ENCODE measurements at regions not wholly inside any gene's neighbourhood (a gene's known extent, or its start where the extent isn't known, plus 50 kb on each side); places are given as distances from the start of the nearest gene placed in this dataset.

DNA sequence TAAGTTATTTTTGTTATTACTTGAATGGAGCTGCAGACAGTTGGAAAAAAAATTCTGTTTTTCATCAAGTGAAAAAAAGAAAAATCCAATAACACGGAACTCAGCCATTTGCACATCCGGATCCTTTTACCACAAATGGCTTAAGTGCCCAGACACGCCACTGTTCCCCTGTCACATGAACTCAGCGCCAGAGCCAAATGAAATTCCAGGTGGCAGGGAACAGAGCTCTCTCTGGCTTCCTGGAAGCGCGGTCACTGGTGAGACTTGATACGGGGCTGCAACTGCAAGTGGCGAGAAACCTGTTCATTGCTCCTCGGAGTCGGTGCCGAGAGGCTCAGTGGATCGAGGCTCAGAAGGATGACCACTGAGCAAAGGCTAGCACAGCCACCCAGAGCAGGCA, 60.8 kb upstream of the NPTX2 start:
- H2AFZ ChIP-seq (ENCODE audit: low read length): no peak overlapping the region
- DNase-seq (ENCODE audit: low read depth in 2 of 2): no peak
- no peaks in the 10 kb centered on the region for H3K79me2 ChIP-seq (ENCODE audit: control insufficient read depth, insufficient read depth, low read length)
- no peak overlapping the region for H3K4me3 ChIP-seq (replicated peaks in 1 of 4; ENCODE audit: control extremely low read depth in 1 of 4, insufficient read depth in 1 of 4, low read depth in 3 of 4, low read length in 4 of 4)
- H3K4me2 ChIP-seq (ENCODE audit: extremely low read depth, insufficient read depth, low read length): no peak overlapping the region
- TF ChIP-seq EZH2 (IDR thresholded peaks at IDR 0.05; ENCODE audit: low read length, missing control alignments): no peak
- TF ChIP-seq, protein P1, sequence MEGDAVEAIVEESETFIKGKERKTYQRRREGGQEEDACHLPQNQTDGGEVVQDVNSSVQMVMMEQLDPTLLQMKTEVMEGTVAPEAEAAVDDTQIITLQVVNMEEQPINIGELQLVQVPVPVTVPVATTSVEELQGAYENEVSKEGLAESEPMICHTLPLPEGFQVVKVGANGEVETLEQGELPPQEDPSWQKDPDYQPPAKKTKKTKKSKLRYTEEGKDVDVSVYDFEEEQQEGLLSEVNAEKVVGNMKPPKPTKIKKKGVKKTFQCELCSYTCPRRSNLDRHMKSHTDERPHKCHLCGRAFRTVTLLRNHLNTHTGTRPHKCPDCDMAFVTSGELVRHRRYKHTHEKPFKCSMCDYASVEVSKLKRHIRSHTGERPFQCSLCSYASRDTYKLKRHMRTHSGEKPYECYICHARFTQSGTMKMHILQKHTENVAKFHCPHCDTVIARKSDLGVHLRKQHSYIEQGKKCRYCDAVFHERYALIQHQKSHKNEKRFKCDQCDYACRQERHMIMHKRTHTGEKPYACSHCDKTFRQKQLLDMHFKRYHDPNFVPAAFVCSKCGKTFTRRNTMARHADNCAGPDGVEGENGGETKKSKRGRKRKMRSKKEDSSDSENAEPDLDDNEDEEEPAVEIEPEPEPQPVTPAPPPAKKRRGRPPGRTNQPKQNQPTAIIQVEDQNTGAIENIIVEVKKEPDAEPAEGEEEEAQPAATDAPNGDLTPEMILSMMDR (conservative IDR thresholded peaks at IDR 0.05 in 1 of 2, IDR thresholded peaks at IDR 0.05 in 1 of 2; ENCODE audit: low read depth in 1 of 2, low read length in 2 of 2): no peak
- no peaks in the 10 kb centered on the region for H3K36me3 ChIP-seq (ENCODE audit: control insufficient read depth, insufficient read depth, low read length)
- H3K9ac ChIP-seq (ENCODE audit: insufficient read depth, low read length): no peak overlapping the region
- no peaks in the 10 kb centered on the region for H3K9me3 ChIP-seq (ENCODE audit: control insufficient read depth, insufficient read depth, low read depth, low read length)
- H3K27ac ChIP-seq (ENCODE audit: insufficient read depth, low read length): no peak overlapping the region
- H4K20me1 ChIP-seq (ENCODE audit: control insufficient read depth, extremely low read depth, insufficient read depth, low read length): no peaks in the 10 kb centered on the region
- no peaks in the 10 kb centered on the region for H3K27me3 ChIP-seq (ENCODE audit: control insufficient read depth, insufficient read depth, low read length)
- no peaks in the 10 kb centered on the region for H3K4me1 ChIP-seq (ENCODE audit: control insufficient read depth, extremely low read depth, insufficient read depth, low read length)

DNA sequence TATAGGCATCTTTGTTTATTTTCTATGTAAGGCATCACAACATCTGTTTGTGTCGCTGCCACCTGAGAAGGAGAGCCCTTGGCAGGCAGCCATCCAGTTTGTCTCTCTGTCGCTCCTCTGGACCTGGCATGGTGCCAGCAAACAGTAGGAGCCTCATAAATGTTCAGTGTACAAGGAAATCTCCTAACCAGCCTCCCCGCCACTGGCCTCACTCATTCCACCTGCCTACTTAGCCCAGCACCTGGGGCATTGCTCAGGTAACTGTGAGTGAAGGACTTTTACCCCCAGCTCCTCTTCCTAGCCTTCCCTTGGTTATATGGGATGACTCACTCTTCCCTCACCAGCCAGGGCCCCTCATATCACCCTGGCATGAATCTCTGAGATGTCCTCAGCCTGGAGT, 61.7 kb upstream of the NPTX2 start:
- Histone ChIP-seq H3K4me2 (ENCODE audit: extremely low read depth, insufficient read depth, low read length) (no peak overlapping the region), H3K79me2 (ENCODE audit: control insufficient read depth, insufficient read depth, low read length) (no peaks in the 10 kb centered on the region), H3K9ac (ENCODE audit: insufficient read depth, low read length) (no peak overlapping the region), H2AFZ (ENCODE audit: low read length) (no peak overlapping the region), H3K27ac (ENCODE audit: insufficient read depth, low read length) (no peak overlapping the region), H3K36me3 (ENCODE audit: control insufficient read depth, insufficient read depth, low read length) (no peaks in the 10 kb centered on the region), H3K4me1 (ENCODE audit: control insufficient read depth, extremely low read depth, insufficient read depth, low read length) (no peaks in the 10 kb centered on the region), H4K20me1 (ENCODE audit: control insufficient read depth, extremely low read depth, insufficient read depth, low read length) (no peaks in the 10 kb centered on the region), H3K27me3 (ENCODE audit: control insufficient read depth, insufficient read depth, low read length) (no peaks in the 10 kb centered on the region), H3K4me3 (replicated peaks in 1 of 4; ENCODE audit: control extremely low read depth in 1 of 4, insufficient read depth in 1 of 4, low read depth in 3 of 4, low read length in 4 of 4) (no peak overlapping the region), H3K9me3 (ENCODE audit: control insufficient read depth, insufficient read depth, low read depth, low read length) (no peaks in the 10 kb centered on the region)
- no peak for DNase-seq (ENCODE audit: low read depth in 2 of 2)
- TF ChIP-seq, protein P1 (conservative IDR thresholded peaks at IDR 0.05 in 1 of 2, IDR thresholded peaks at IDR 0.05 in 1 of 2; ENCODE audit: low read depth in 1 of 2, low read length in 2 of 2): no peak
- no peak for TF ChIP-seq EZH2 (IDR thresholded peaks at IDR 0.05; ENCODE audit: low read length, missing control alignments)

DNA sequence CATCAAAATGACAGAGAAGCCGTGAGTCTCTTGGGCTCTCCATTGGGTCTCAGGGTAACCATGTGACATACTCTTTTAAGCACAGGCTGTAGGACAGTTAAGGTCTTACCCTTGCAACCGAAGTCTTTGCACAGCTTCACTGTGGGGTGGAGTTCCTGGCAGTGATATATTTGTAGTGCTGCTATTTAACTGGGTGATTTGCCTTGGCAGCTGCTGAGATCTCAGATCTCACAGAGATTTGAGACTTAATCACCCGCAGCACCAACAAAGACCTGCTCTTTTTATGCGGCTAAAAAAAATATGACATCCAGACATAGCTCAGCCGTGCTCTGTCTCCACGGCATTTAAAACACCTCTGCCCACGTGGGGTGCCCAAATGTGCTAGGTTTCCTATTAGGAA, 63.4 kb upstream of the NPTX2 start:
- no peaks in the 10 kb centered on the region for H3K9me3 ChIP-seq (ENCODE audit: control insufficient read depth, insufficient read depth, low read depth, low read length)
- H3K4me3 ChIP-seq (replicated peaks in 1 of 4; ENCODE audit: control extremely low read depth in 1 of 4, insufficient read depth in 1 of 4, low read depth in 3 of 4, low read length in 4 of 4): no peak overlapping the region
- no peak for TF ChIP-seq EZH2 (IDR thresholded peaks at IDR 0.05; ENCODE audit: low read length, missing control alignments)
- TF ChIP-seq, protein P1 (conservative IDR thresholded peaks at IDR 0.05 in 1 of 2, IDR thresholded peaks at IDR 0.05 in 1 of 2; ENCODE audit: low read depth in 1 of 2, low read length in 2 of 2): no peak
- H3K27ac ChIP-seq (ENCODE audit: insufficient read depth, low read length): no peak overlapping the region
- no peaks in the 10 kb centered on the region for H3K4me1 ChIP-seq (ENCODE audit: control insufficient read depth, extremely low read depth, insufficient read depth, low read length)
- H3K27me3 ChIP-seq (ENCODE audit: control insufficient read depth, insufficient read depth, low read length): no peaks in the 10 kb centered on the region
- no peak overlapping the region for H2AFZ ChIP-seq (ENCODE audit: low read length)
- H3K9ac ChIP-seq (ENCODE audit: insufficient read depth, low read length): no peak overlapping the region
- no peak for DNase-seq (ENCODE audit: low read depth in 2 of 2)
- H3K79me2 ChIP-seq (ENCODE audit: control insufficient read depth, insufficient read depth, low read length): no peaks in the 10 kb centered on the region
- H4K20me1 ChIP-seq (ENCODE audit: control insufficient read depth, extremely low read depth, insufficient read depth, low read length): no peaks in the 10 kb centered on the region
- no peaks in the 10 kb centered on the region for H3K36me3 ChIP-seq (ENCODE audit: control insufficient read depth, insufficient read depth, low read length)
- H3K4me2 ChIP-seq (ENCODE audit: extremely low read depth, insufficient read depth, low read length): no peak overlapping the region

Data from fibroblast of lung (primary cell).